H1 (cell line): ENCODE measurements at regions not wholly inside any gene's neighbourhood (a gene's known extent, or its start where the extent isn't known, plus 50 kb on each side); places are given as distances from the start of the nearest gene placed in this dataset.

Source experiments
- CTCF ChIA-PET: fragments of 300-600 bp; sonication (Branson Sonifier 250); formaldehyde crosslinking; loops from one replicate; lab custom pipeline; 2021; ENCODE audit not compliant: partially characterized antibody; lab: Charles Lee
- POLR2A ChIA-PET: fragments of 300-600 bp; sonication (Branson Sonifier 250); formaldehyde crosslinking; loops from one replicate; lab custom pipeline; 2021; ENCODE audit warnings: inconsistent platforms; ENCODE audit not compliant: partially characterized antibody; lab: Charles Lee
- DNase-seq, 2 experiments: peaks; one replicate each; pipeline versions ENCODE4 v3.0.0 to v3.0.0-alpha.2; 2010 to 2022; ENCODE audit warnings: low spot score in 2 of 2, low read depth in 1 of 2, mixed read lengths in 1 of 2
- FAIRE-seq: peaks from 2 replicates; lab custom pipeline; 2011; peaks lifted over from hg19 to GRCh38; lab: Jason Lieb, UNC
- H2AFZ ChIP-seq: 2 replicates; pipeline ENCODE4 v1.8.1; 2012; ENCODE audit warnings: low read length, inconsistent platforms
- H2AK5ac ChIP-seq: 2 replicates; pipeline ENCODE4 v1.6.1; 2013; ENCODE audit warnings: low read depth, low read length
- H2BK120ac ChIP-seq: replicated peaks from 2 replicates; pipeline ENCODE3; 2013; ENCODE audit warnings: low read depth, low read length, inconsistent platforms
- H2BK12ac ChIP-seq: 2 replicates; pipeline ENCODE4 v1.6.1; 2013; ENCODE audit warnings: low read depth, low read length
- H2BK15ac ChIP-seq: 2 replicates; pipeline ENCODE4 v1.6.1; 2013; ENCODE audit warnings: low read length
- H2BK20ac ChIP-seq: 2 replicates; pipeline ENCODE4 v1.6.1; 2013; ENCODE audit warnings: low read length
- H2BK5ac ChIP-seq: 2 replicates; pipeline ENCODE4 v1.6.1; 2013; ENCODE audit warnings: low read depth, low read length
- H3K14ac ChIP-seq: 2 replicates; pipeline ENCODE4 v1.6.1; 2013; ENCODE audit warnings: inconsistent platforms; ENCODE audit not compliant: insufficient read length
- H3K18ac ChIP-seq: 2 replicates; pipeline ENCODE4 v1.6.1; 2013; ENCODE audit warnings: low read length; ENCODE audit errors: extremely low read depth
- H3K23ac ChIP-seq: 2 replicates; pipeline ENCODE4 v1.6.1; 2013; ENCODE audit warnings: inconsistent platforms; ENCODE audit not compliant: insufficient read length
- H3K23me2 ChIP-seq: 2 replicates; pipeline ENCODE4 v1.6.1; 2013; ENCODE audit warnings: low read depth, low read length
- H3K27ac ChIP-seq: 2 replicates; pipeline ENCODE4 v1.6.1; 2011; ENCODE audit warnings: low read depth, low read length, inconsistent platforms
- H3K27me3 ChIP-seq, 4 experiments: replicated peaks in 1 of 4; 1 replicate in 1 of 4; 2 replicates in 3 of 4; pipeline versions ENCODE4 v1.6.1 to v1.8.1; 2011 to 2013; ENCODE audit warnings: low read length in 3 of 4, mild to moderate bottlenecking in 3 of 4, inconsistent platforms in 2 of 4, mixed read lengths in 2 of 4, moderate library complexity in 1 of 4; ENCODE audit not compliant: control insufficient read depth in 3 of 4, insufficient read depth in 3 of 4; ENCODE audit errors: extremely low read depth in 1 of 4
- H3K36me3 ChIP-seq, 4 experiments: 2 replicates each; pipeline versions ENCODE4 v1.6.1 to v1.8.1; 2011 to 2013; ENCODE audit warnings: mild to moderate bottlenecking in 4 of 4, low read length in 3 of 4, moderate library complexity in 2 of 4, control low read depth in 1 of 4, inconsistent platforms in 1 of 4; ENCODE audit not compliant: insufficient read depth in 4 of 4, control insufficient read depth in 2 of 4
- H3K4ac ChIP-seq: replicated peaks from 2 replicates; pipeline ENCODE3; 2013; ENCODE audit warnings: low read length, low read depth, mixed read lengths, inconsistent platforms; ENCODE audit not compliant: insufficient read length
- H3K4me1 ChIP-seq, 4 experiments: replicated peaks in 1 of 4; 1 replicate in 1 of 4; 2 replicates in 3 of 4; pipeline versions ENCODE4 v1.6.1 to v1.8.1; 2011 to 2013; ENCODE audit warnings: low read length in 3 of 4, inconsistent platforms in 2 of 4, mixed read lengths in 1 of 4; ENCODE audit not compliant: insufficient read depth in 4 of 4, control insufficient read depth in 3 of 4
- H3K4me2 ChIP-seq, 2 experiments: 2 replicates each; pipeline versions ENCODE4 v1.6.1 to v1.8.1; 2011 to 2013; ENCODE audit warnings: low read depth in 2 of 2, low read length in 2 of 2, control low read depth in 1 of 2, inconsistent platforms in 1 of 2, mild to moderate bottlenecking in 1 of 2; ENCODE audit not compliant: insufficient read depth in 1 of 2
- H3K4me3 ChIP-seq, 4 experiments: fragments of 200-600, 300-600 bp in 1 of 4; sonication (generic), shearing (Covaris generic), sonication (Bioruptor Twin) in 1 of 4; 2 replicates each; pipeline versions ENCODE4 v1.5.1 to v1.8.1; 2011 to 2016; ENCODE audit warnings: low read length in 4 of 4, low read depth in 3 of 4, control low read depth in 2 of 4, inconsistent platforms in 2 of 4, mild to moderate bottlenecking in 2 of 4, mixed read lengths in 1 of 4, moderate library complexity in 1 of 4; ENCODE audit not compliant: insufficient read depth in 2 of 4; ENCODE audit errors: extremely low read depth in 1 of 4
- H3K56ac ChIP-seq: replicated peaks from 2 replicates; pipeline ENCODE3; 2013; ENCODE audit warnings: low read depth, mild to moderate bottlenecking, mixed read lengths, low read length, inconsistent platforms; ENCODE audit not compliant: insufficient read length
- H3K79me1 ChIP-seq: 2 replicates; pipeline ENCODE4 v1.6.1; 2013; ENCODE audit warnings: low read depth, low read length, control low read depth
- H3K79me2 ChIP-seq, 2 experiments: 2 replicates each; pipeline versions ENCODE4 v1.6.1 to v1.8.1; 2012 to 2013; ENCODE audit warnings: low read length in 2 of 2, mild to moderate bottlenecking in 2 of 2, inconsistent platforms in 1 of 2; ENCODE audit not compliant: insufficient read depth in 2 of 2, control insufficient read depth in 1 of 2
- H3K9ac ChIP-seq, 4 experiments: replicated peaks in 1 of 4; 1 replicate in 1 of 4; 2 replicates in 3 of 4; pipeline versions ENCODE4 v1.6.1 to v1.8.1; 2011 to 2013; ENCODE audit warnings: low read depth in 3 of 4, low read length in 3 of 4, control low read depth in 2 of 4, mild to moderate bottlenecking in 2 of 4, moderate library complexity in 2 of 4, inconsistent platforms in 1 of 4; ENCODE audit errors: extremely low read depth in 1 of 4
- H3K9me3 ChIP-seq, 2 experiments: 2 replicates each; pipeline versions ENCODE4 v1.6.1 to v1.8.1; 2012 to 2013; ENCODE audit warnings: mild to moderate bottlenecking in 2 of 2, moderate library complexity in 2 of 2, control low read depth in 1 of 2, inconsistent platforms in 1 of 2, low read depth in 1 of 2, low read length in 1 of 2, mixed read lengths in 1 of 2; ENCODE audit not compliant: insufficient read depth in 2 of 2
- H4K20me1 ChIP-seq, 2 experiments: replicated peaks in 1 of 2; 2 replicates each; pipeline versions ENCODE3 to v1.8.1; 2011 to 2013; ENCODE audit warnings: inconsistent platforms in 2 of 2, low read length in 2 of 2, mild to moderate bottlenecking in 1 of 2; ENCODE audit not compliant: insufficient read depth in 2 of 2, control insufficient read depth in 1 of 2
- H4K5ac ChIP-seq: 2 replicates; pipeline ENCODE4 v1.6.1; 2013; ENCODE audit warnings: low read length, low read depth, mixed read lengths, inconsistent platforms; ENCODE audit not compliant: insufficient read length
- H4K8ac ChIP-seq: 2 replicates; pipeline ENCODE4 v1.8.0; 2013; ENCODE audit warnings: mild to moderate bottlenecking, moderate library complexity, low read length, inconsistent platforms; ENCODE audit not compliant: insufficient read depth; ENCODE audit errors: extremely low read depth
- H4K91ac ChIP-seq: replicated peaks from 2 replicates; pipeline ENCODE3; 2013; ENCODE audit warnings: low read length, mixed read lengths, inconsistent platforms; ENCODE audit not compliant: insufficient read length
- CBX5 ChIP-seq: fragments of 300-800, 300-1000 bp; sonication (generic); IDR thresholded peaks from 2 replicates; pipeline ENCODE4 v1.7.1; 2016; ENCODE audit warnings: antibody characterized with exemption, low read length, low read depth
- SUZ12 ChIP-seq: fragments of 200-600 bp; sonication (generic); IDR thresholded peaks from 2 replicates; pipeline ENCODE4 v1.6.1; 2012; ENCODE audit warnings: mild to moderate bottlenecking, inconsistent platforms, low read length, moderate library complexity, mixed read lengths

GRCh38 chrY:20967828-20968227, 211.9 kb downstream of the RPS4Y2 start:
- H3K27me3 ChIP-seq, result no peaks in the 10 kb centered on the region
- no peaks in the 10 kb centered on the region for H3K23me2 ChIP-seq
- H3K79me2 ChIP-seq, result no peaks in the 10 kb centered on the region
- H3K27ac ChIP-seq, result no peak overlapping the region
- POLR2A ChIA-PET, result no interaction called here
- H3K4me1 ChIP-seq, result no peaks in the 10 kb centered on the region
- no peak overlapping the region for H4K5ac ChIP-seq
- H3K18ac ChIP-seq, result no peak overlapping the region
- no peak overlapping the region for H3K9ac ChIP-seq
- no peak overlapping the region for H3K14ac ChIP-seq
- FAIRE-seq (no peak), DNase-seq (no peak)
- no peak overlapping the region for H2BK15ac ChIP-seq
- H4K91ac ChIP-seq, result no peak overlapping the region
- H2BK120ac ChIP-seq, result no peak overlapping the region
- no peak overlapping the region for H2AFZ ChIP-seq
- CTCF ChIA-PET, result no interaction called here
- H3K4ac ChIP-seq, result no peak overlapping the region
- no peaks in the 10 kb centered on the region for H3K36me3 ChIP-seq
- H2AK5ac ChIP-seq, result no peak overlapping the region
- H3K23ac ChIP-seq, result no peak overlapping the region
- TF ChIP-seq SUZ12 (no peak), CBX5 (no peak)
- H4K20me1 ChIP-seq, result no peaks in the 10 kb centered on the region
- H3K56ac ChIP-seq, result no peak overlapping the region
- H2BK12ac ChIP-seq, result no peak overlapping the region
- H3K4me2 ChIP-seq, result no peak overlapping the region
- H2BK20ac ChIP-seq, result no peak overlapping the region
- H2BK5ac ChIP-seq, result no peak overlapping the region
- H3K9me3 ChIP-seq, result peaks cover 4 to 22% of the 10 kb centered on the region in 2 experiments; a peak in 3 of 4 replicates
- H4K8ac ChIP-seq, result no peak overlapping the region
- H3K4me3 ChIP-seq, result no peak overlapping the region
- H3K79me1 ChIP-seq, result no peaks in the 10 kb centered on the region
